ENCODE measurements at regions not wholly inside any gene's neighbourhood (a gene's known extent, or its start where the extent isn't known, plus 50 kb on each side); places are given as distances from the start of the nearest gene placed in this dataset.
"Not testable (repeated sequence)": the region's sequence is repeated elsewhere in the genome, so short reads cannot be mapped to it uniquely, and the experiment has no call there.

- Histone ChIP-seq H3K27ac (no peak overlapping the region), H3K4me1 (no peaks in the 10 kb centered on the region), H3K4me3 (no peak overlapping the region), H3K9me3 (no peaks in the 10 kb centered on the region), H3K27me3 (no peaks in the 10 kb centered on the region), H3K36me3 (no peaks in the 10 kb centered on the region)
- DNase-seq = no peak
- intact Hi-C loops (cut with DNase I) = no loop called here
- 59% methylated on average over 18 of the region's 19 CpGs for WGBS (ENCODE audit: insufficient coverage, low coverage, low lambda C conversion rate, missing lambda C conversion rate)
- peak in 1 of 4 donors; percentile 32 for ATAC-seq
- no peak for TF ChIP-seq CTCF (IDR thresholded peaks at IDR 0.05)
- TF ChIP-seq POLR2A (IDR thresholded peaks at IDR 0.05) = no peak
Measured at GRCh38 chr2:429575-430254, 141.8 kb upstream of the ALKAL2 start.

GRCh38 chr2:429142-429541, 141.3 kb upstream of the ALKAL2 start:
- ATAC-seq = no peak
- H3K27me3 ChIP-seq = no peaks in the 10 kb centered on the region
- intact Hi-C loops (cut with DNase I) = no loop called here
- H3K9me3 ChIP-seq = no peaks in the 10 kb centered on the region
- no peak for DNase-seq
- H3K27ac ChIP-seq = no peak overlapping the region
- WGBS (ENCODE audit: insufficient coverage, low coverage, low lambda C conversion rate, missing lambda C conversion rate) = 70% methylated on average over 2 of the region's 7 CpGs
- TF ChIP-seq POLR2A (IDR thresholded peaks at IDR 0.05) (no peak), CTCF (IDR thresholded peaks at IDR 0.05) (no peak)
- H3K36me3 ChIP-seq = no peaks in the 10 kb centered on the region
- no peaks in the 10 kb centered on the region for H3K4me1 ChIP-seq
- no peak overlapping the region for H3K4me3 ChIP-seq

GRCh38 chr2:428591-428990, 140.7 kb upstream of the ALKAL2 start:
- ATAC-seq = no peak
- H3K27me3 ChIP-seq = no peaks in the 10 kb centered on the region
- no peak for TF ChIP-seq CTCF (IDR thresholded peaks at IDR 0.05)
- TF ChIP-seq POLR2A (IDR thresholded peaks at IDR 0.05) = no peak
- intact Hi-C loops (cut with DNase I) = no loop called here
- 62% methylated on average over 4 of the region's 7 CpGs for whole genome bisulfite sequencing (ENCODE audit: insufficient coverage, low coverage, low lambda C conversion rate, missing lambda C conversion rate)
- H3K4me3 ChIP-seq = no peak overlapping the region
- no peaks in the 10 kb centered on the region for H3K36me3 ChIP-seq
- H3K27ac ChIP-seq = no peak overlapping the region
- no peaks in the 10 kb centered on the region for H3K4me1 ChIP-seq
- no peak for DNase-seq
- H3K9me3 ChIP-seq = no peaks in the 10 kb centered on the region

GRCh38 chr2:426696-427095, 138.8 kb upstream of the ALKAL2 start:
- H3K4me3 ChIP-seq; ATAC-seq; H3K4me1 ChIP-seq; H3K9me3 ChIP-seq; H3K36me3 ChIP-seq; H3K27ac ChIP-seq; intact Hi-C loops (cut with DNase I); H3K27me3 ChIP-seq; DNase-seq: not testable (repeated sequence)
- 78% methylated on average over 12 of the region's 47 CpGs for WGBS (ENCODE audit: insufficient coverage, low coverage, low lambda C conversion rate, missing lambda C conversion rate)

- DNase-seq (no peak), ATAC-seq (peak in 1 of 4 donors; percentile 13)
- H3K36me3 ChIP-seq = no peaks in the 10 kb centered on the region
- no peak overlapping the region for H3K27ac ChIP-seq
- 69% methylated on average over 5 of the region's 17 CpGs for WGBS (ENCODE audit: insufficient coverage, low coverage, low lambda C conversion rate, missing lambda C conversion rate)
- TF ChIP-seq POLR2A (IDR thresholded peaks at IDR 0.05) = no peak
- no peak for TF ChIP-seq CTCF (IDR thresholded peaks at IDR 0.05)
- no peaks in the 10 kb centered on the region for H3K9me3 ChIP-seq
- H3K4me3 ChIP-seq = no peak overlapping the region
- intact Hi-C loops (cut with DNase I) = no loop called here
- H3K4me1 ChIP-seq = no peaks in the 10 kb centered on the region
- no peaks in the 10 kb centered on the region for H3K27me3 ChIP-seq
Measured at GRCh38 chr2:425947-426346, 138.1 kb upstream of the ALKAL2 start.
